NCI-H2196 treated with DMSO at 0.1 percent for 48 hours (cell line): ENCODE measurements at regions not wholly inside any gene's neighbourhood (a gene's known extent, or its start where the extent isn't known, plus 50 kb on each side); places are given as distances from the start of the nearest gene placed in this dataset.
"Not testable (repeated sequence)": the region's sequence is repeated elsewhere in the genome, so short reads cannot be mapped to it uniquely, and the experiment has no call there.

ENCODE experiments used
- DNase-seq: peaks from one replicate; lab custom pipeline; 2025; ENCODE audit not compliant: unreplicated experiment; lab: John Stamatoyannopoulos, UW

DNA sequence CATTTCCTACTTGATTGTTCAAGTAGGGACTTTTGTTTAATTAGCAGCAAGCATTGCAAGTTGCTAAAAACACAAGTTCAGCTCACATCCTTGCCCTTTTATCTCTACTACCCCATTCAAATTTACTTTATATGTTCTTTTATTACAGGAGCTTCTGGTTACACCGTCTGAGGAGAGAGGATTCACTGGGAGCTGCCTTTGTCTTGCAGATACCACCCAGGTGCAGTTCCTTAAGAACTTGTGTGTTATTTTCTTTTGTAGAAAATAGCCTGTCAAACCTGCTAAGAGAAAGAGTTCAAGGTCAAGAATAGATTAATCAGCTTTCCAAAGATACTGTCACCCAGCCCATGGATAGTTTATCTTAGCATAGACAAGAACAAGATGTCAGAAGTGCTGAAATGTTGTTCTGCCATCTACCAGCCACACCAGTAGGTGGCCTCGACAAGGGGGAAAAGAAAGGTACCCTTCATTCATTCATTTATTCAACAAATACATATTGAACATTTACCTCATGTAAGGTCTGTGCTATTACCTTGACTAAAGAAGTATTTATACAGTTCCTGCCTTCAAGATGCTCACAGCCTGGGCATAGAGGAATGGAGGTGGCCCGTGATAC lies 750.3 kb downstream of the MAT2B start:
- DNase-seq, result no peak

DNA sequence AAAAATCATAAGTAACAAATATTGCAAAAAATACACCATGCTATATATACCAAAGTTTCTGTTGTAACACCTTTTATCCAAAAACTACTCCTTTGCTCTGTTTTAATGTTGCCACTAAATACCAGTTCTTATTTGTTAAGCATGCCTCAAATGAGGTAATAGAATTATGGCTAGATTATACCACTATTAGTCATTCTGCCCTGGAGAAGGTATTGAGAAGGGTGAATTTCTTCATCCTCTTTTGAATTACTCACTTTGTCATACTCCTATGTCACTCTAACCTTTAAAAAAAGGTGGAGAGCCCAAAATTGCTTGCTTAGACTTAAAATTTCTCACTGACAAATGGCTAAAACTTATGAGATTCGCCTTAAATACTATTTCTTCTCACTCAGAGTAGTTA lies 750.9 kb downstream of the MAT2B start:
- DNase-seq, result no peak

DNA sequence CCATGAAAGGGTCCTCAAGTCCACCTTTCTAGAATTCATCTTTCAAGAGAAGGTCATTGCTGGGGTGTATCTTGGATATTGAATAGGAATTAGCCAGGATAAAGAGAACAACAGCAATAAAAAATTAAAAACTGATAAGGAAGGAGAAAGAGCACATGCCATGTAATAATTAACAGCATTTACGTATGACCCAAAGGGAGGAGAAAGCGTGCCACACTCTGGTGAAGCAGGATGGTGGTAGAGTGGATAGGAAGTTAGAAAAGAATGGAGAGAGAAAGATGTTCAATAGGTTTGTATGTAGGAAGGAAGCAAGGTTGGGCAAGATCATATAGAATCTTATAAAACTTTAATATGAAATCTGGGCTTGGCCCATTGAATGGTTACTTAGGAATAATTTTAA lies 751.5 kb downstream of the MAT2B start:
- no peak for DNase-seq

DNA sequence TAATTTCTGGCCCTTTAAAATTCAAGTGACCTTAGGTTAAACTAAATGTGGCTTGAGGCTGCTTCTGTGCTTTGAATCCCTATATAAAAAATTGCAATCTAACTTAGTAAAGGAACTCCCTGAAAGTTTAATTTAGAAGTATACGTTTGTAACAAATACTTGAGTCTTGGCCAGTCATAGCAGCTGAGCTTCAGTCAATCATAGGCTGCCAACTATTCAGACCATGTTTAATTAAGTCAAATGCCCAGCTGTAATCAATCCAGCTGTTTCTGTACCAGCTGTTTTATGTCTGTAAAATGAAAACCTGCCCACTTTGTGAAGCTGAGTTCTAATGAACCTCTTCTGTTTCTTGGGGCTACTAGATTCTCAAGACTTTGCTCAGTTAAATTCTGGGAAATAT lies 760.1 kb downstream of the MAT2B start:
- no peak for DNase-seq

DNA sequence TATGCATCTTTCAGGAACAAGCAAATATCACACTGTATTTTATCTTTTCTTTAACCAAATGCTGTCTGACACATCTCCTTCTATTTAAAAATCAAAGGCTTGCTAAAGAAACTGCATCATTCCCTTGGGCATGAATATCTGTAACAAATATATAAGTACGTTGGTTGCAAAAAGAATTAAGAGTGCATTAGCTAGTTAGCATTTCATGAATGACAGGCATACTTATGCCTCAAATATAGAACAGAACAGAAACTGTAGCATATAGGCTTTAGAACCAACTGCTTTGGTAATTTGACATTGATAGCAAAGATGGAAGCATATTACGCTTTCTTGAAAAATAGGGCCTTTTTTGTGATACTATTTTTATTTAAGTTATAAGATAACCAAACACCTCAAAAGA lies 761.2 kb downstream of the MAT2B start:
- DNase-seq, result no peak

DNA sequence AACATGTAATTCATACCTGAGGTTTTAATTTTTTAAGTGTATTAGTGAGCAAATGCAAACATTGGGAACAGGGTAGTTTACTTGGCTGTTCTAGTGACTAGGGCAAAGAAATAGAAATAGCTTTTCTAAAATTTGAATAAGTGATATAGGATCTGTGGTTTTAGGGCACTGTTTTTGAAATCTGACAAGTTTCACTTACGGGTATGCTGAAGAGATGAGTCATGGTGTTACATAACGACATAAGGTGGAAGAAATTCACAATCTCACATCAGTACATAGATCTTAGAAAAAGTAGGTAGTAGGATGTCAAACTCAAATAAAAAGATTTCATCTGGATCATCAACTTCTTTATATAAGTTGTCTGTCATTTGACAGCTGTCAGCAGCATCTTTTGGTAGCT lies 772.3 kb downstream of the MAT2B start:
- no peak for DNase-seq

DNA sequence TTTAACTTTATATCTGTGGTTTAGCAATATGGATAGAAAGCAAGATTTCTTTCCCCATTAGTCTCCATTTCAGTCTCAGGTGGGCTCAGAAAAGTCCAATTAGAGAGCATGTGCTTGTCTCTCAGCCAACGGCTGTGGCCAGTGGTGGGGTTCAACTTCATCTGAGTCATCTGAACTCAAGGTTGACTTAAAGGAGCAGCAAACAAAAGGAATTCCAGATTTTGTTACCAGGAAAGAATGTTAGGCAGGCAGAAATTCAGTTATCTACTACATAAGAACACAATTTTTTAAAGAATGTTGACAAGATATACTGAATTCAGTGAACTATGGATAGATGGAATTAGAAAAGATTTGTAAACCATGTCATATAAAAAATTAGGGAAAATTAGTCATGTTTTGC lies 784.1 kb downstream of the MAT2B start:
- no peak for DNase-seq

DNA sequence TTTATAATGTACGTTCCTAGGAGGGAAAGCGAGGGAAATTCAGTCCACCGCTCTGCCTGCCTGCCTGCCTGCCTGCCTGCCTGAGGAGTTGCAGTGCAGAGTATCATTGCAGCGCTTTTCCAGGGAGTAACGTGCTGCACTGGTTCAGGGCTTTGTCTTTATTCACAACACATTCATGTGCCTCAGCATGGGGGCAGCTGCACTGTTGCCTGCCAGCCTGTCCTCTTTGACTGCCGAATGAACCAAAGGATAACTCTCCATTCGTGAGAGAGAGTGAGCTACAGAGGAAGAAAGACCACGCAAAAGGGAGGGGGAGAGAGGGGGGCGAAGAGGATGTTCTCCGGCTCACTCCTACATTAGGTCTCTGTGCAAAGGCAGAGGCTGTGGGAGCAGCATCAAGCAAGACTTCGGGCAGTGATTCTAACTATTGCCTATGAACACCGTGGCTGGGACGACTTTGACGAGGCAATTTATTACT lies 791.2 kb downstream of the MAT2B start:
- no peak for DNase-seq

DNA sequence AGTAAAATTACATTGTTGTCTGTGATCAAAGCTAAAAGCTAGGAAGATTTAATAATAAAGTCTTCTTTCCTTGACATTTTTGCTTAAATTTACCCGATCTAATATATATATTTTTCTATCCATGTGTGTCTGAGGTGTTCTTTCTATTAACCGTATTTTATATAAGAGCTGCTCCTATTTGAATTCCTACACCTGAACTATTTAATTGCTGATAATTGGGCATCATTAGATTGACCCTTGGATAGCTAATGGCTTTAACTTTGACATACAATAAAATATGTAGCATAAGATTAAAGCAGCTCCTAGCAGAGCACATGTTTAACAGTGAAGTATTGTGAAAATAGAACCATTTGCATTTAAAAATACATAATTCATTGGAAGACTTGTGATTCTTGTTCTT lies 792.7 kb downstream of the MAT2B start:
- no peak for DNase-seq

DNA sequence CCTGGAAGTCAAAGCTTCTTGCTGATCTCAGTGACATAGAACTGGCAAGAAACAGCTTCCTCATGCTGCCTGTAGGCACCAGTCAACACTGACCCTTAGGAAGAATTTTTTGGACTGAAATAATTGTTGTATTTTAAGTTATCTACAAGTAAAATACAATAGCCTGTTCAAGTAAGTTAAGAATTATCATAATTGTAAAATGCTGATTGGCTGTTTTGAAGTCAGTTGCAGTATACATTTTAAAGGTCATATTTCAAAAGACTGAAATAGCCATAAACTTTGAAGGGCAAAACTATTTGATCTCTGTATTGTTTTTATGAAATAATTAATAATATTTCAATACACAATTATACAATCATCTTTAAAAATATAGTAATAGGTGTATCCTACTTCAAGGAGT lies 794.9 kb downstream of the MAT2B start:
- DNase-seq, result no peak

DNA sequence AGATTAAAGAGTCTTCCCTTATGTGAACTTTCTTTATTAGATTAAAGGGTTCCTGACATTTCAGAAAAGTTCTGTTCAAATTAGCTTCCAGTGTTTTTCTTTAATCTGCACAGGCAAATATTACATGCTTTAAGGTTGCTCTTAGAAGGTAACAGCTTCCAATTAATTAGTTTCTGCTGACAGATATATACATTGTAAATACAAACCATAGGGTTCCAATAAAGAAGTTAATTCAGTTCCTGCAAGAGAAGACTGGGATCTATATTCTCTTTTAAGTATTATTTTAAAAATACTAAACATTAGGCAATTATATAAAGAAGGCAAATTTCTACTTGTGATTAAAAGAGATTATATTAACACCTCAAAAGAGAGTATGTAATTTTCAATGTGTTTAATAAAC lies 795.7 kb downstream of the MAT2B start:
- DNase-seq, result no peak

DNA sequence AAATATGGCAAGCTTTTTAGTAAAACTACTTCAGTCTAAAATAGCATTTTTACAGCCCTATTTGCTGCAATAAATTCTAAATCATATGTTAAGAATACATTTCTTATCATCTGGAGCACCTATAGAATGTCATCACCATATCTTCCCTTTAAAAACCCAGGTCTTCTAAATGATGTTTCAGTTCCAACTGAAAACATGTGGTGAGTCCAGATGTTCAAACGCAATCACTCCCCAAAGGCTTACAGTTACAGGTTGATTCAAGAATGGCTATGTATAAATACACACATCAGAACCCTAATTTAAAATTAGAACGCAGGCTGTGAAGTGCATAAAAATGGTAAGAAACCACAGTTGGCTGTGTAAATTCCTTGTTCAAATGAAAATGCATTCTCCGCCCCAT lies 796.3 kb downstream of the MAT2B start:
- no peak for DNase-seq

DNA sequence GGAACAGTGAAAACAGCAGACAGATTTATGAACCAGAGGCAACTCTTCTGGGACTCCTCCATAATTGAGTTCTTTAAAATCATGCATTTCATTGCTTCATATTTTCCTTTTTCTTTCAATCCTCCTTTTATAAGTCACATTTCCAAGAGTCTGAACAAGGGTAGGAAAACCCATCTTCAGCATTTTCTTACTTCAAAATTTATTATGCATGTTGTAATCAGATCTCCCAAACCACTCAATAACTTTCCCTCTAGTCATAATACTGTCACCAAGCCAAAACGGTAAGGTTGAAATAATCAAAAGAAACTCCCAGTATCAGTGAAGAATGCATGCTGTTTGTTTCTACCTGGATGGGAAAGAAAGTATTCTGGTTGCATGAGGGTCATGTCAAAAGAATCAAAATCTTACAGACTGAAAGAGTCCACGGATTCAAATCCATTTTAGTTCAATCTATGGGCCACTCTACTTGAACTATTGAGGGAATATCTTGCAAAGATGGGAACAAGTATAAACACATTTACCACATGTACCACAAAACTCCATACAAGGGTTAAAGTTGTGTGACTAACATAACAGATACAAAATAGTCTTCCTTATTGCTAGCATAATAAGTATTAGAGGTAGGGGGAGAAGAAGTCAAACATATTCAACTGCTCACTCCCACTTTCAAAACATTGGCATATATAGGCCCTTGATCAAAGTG lies 797.3 kb downstream of the MAT2B start:
- DNase-seq, result no peak

DNA sequence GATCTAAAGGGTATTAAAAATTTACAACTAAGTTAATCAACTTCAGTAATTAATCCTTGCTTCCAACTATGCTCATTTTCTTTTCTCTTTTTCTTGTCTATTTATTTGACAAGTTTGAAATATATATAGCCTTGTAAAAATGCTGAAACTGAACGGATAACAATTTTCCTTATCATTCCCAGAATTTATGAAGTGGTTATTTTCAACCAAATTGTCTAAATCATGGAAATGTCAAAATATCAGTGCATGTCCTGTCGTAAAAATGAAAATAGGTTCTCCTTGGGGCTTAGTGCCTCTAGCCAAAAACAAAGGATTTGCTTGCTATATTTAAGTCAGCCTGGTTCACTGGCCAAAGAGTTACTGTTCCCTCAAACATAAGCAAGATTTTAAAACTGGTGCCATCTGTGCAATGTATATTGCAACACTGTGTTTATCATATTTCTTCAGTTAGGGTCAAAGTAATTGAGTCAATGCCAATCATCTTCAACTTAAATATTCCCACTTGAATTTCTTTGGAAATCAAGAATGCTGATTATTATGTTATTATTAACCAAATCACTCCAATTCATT lies 798.3 kb downstream of the MAT2B start:
- DNase-seq, result no peak

DNA sequence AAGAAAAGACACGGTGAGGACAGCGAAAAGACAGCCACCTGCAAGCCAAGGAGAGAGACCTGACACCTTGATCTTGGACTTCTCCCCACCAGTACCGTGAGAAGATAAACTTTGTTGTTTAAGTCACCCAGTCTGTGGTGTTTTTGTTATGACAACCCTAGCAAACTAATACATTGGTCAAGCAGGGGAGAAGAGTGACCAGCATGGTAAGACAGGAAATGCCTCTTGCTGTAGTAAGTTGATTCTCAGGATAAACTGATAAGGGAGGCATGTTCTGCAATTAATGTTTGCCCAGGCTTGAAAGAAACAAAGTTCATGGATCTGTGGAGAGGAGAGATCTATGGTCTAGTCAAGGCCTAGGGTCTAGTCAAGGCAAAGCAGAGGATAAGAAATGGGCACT lies 801.2 kb downstream of the MAT2B start:
- no peak for DNase-seq

DNA sequence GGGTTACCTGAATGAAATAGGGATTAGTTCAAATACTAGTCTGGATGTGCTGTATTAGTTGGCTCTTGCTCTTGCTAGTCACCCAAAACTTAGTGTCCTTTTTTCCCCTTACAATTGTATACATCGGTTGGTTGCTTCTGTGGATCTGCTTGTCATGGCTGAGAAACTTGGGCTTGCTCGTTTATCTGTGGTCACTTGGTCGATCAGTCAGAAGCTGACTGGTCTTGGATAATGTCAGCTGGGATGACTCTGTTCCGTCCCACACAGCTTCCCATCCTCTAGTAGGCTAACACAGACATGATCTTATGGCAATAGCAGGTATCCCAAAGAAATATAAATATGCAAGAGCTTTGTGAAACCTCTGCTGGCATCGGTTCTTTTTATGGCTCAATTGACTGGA lies 807.4 kb downstream of the MAT2B start:
- no peak for DNase-seq

DNA sequence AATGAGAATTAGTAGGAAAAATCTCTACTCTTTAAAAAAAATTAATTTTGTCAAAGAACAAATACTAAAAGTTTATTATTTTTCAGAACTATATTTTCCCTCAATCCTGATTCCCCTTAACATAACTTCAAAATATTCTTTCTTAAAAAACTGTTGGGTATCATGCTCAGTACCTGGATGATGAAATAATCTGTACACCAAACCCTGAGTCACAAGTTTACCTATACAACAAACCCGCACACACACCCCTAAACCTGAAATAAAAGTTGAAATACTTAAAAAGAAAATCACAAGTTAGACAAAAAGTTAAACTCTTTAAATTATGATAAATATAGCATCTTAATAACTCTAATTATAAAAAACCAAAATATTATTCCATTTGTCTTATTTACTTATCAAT lies 812.3 kb downstream of the MAT2B start:
- DNase-seq, result no peak

DNA sequence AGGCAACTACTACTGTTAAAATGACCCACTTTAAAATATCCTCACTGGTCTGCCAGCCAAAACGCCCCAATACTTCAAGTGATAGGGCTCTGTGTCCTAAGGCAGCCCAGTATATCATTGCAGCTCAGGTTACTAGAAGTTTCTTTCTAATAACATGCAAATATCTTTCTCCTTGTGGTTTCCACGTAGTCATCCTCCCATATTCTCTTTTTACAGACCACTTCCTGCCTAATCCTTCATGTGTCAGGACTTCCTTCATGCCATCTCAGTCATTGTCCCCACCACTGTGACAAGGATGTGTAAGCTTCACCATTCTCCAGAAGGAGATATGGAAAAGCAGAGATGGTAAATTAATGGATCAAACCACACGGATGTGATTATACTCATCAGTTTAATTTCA lies 813.7 kb downstream of the MAT2B start:
- no peak for DNase-seq

DNA sequence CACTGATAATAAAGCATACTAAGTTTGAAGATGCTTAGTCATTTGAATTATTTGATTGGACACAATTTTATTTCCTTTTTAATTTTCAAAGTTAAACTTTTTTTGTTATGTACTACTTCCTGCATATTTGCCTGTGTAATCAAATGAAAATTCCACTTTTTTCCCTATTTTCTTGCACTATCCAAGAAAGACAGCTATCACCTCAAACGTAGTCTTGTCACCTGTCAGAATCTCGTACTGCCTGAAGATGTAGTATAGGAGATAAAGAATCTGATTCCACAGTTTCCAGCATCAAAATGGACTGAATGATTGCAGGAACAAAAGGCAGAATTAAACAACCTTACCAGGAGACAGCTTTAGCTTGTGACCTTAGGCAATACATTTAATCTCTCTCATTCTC lies 818.8 kb downstream of the MAT2B start:
- no peak for DNase-seq

DNA sequence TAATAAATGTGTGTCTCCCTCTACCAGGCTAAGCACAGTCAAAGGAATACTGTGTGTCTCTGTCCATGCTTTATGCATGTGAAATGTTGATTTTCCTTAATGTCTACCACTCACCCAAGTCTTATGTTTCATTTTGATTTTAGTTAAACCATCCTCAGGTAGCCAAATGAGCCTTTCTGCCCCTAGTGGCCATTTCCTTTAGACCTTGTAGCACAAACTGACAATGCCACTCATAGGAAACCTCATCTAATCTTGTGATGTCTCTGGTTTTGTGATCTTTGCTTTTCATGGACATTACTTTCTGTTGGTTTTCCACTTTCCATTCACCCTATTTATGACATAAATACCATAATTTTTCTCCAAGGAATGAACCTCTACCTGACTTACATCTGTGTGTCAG lies 820.8 kb downstream of the MAT2B start:
- DNase-seq, result no peak

DNA sequence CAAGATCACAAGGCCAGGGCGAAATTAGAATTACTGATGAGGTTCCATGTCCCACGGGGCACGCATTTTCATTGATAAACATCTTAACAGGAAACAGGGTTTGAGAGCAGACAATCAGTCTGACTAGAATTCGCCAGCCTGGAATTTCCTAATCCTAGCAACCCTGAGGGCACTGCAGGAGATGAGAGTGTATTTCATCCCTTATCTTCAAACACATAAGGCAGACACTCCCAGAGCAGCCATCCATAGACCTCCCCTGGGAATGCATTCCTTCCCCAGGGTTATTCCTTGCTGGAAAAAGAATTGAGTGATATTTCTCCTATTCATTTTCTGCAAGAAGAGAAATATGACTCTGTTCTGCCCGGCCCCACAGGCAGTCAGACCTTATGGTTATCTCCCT lies 821.7 kb downstream of the MAT2B start:
- DNase-seq, result not testable (repeated sequence)

DNA sequence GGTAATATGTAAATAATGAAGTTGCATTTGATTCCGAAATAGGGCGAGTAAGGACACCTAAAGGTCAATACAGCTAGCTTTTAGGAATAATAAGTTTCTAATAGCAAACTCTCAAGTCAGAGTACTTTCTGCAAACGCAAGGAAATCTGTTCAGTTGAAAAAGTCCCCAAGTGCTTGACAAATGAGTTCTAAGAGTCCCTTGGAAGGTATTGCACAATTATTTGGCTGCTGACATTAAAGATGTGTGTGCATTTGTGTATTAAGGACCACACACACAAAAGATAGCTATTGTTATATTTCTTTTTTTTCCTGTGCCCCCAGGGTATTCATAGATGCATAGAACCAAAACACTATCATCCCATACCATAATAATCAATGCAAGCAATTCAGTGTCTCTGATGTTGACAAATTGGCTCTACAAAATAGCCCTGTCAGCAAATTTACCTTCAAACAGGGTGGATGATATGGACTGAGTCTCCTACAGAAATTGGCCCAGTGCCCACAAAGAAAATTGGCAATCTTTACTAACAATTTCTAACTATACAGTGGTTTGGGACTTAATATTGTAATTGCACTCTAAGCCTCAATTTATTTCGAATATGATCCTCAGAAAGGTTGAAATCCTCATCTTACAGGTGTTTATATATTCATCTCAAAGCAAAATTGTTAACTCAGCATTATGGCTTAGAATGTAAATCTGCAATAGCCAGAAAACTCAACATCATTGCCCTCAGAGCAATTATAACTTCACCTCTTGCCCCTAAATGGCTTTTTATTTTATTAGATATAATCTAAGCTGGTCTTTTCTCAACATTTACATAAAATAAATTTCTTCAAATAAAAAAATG lies 827.2 kb downstream of the MAT2B start:
- no peak for DNase-seq
